Adipose tissue (tissue), 3 donors: ENCODE measurements at regions not wholly inside any gene's neighbourhood (a gene's known extent, or its start where the extent isn't known, plus 50 kb on each side); places are given as distances from the start of the nearest gene placed in this dataset.

Source experiments
- H3K27ac ChIP-seq: one replicate; pipeline ENCODE4 v1.5.1; 2013; ENCODE audit warnings: low read depth, low read length
- WGBS, 3 donors: extraction: QIAGEN DNeasy Blood & Tissue Kit; methylation state at CpG; one replicate each; pipeline ENCODE4 v1.1.7; 2013; 5-methylcytosine and 5-hydroxymethylcytosine counted together
- donor health status: healthy with polysubstance abuse.
- donor health status: Bipolar disorder and iron deficiency.
- donor health status: healthy.

- no peak overlapping the region for H3K27ac ChIP-seq
- 86 to 96% (median 89%) methylated on average over 2 of the region's 2 CpGs for WGBS, 3 donors
These were observed 133.8 kb downstream of the TMEM38B start for GRCh38 chr9:105828171-105828570.

GRCh38 chr9:105828596-105829213 lies 134.4 kb downstream of the TMEM38B start:
- no peak overlapping the region for H3K27ac ChIP-seq
- 0 to 93% (median 88%) methylated on average over 1 of the region's 1 CpG for WGBS, 3 donors

- H3K27ac ChIP-seq, result no peak overlapping the region
- WGBS, 3 donors, result 70 to 86% (median 83%) methylated on average over 1 of the region's 1 CpG
These were observed 136.1 kb downstream of the TMEM38B start for GRCh38 chr9:105830461-105830860.

- 71 to 94% (median 93%) methylated on average over 4 of the region's 4 CpGs for WGBS, 3 donors
These were observed 137.9 kb downstream of the TMEM38B start for GRCh38 chr9:105832096-105832710.

GRCh38 chr9:105833271-105833975 lies 139.1 kb downstream of the TMEM38B start:
- 85 to 94% (median 91%) methylated on average over 6 of the region's 6 CpGs for WGBS, 3 donors

More at GRCh38 chr9:105832096-105832710, 137.9 kb downstream of the TMEM38B start:
- H3K27ac ChIP-seq, result no peak overlapping the region

GRCh38 chr9:105834404-105834803 lies 140.1 kb downstream of the TMEM38B start:
- WGBS, 3 donors, result 38 to 79% (median 71%) methylated on average over 2 of the region's 2 CpGs

More at GRCh38 chr9:105833271-105833975, 139.1 kb downstream of the TMEM38B start:
- no peak overlapping the region for H3K27ac ChIP-seq

GRCh38 chr9:105835721-105836120 lies 141.4 kb downstream of the TMEM38B start:
- WGBS, 3 donors, result 24 to 67% (median 66%) methylated on average over 7 of the region's 7 CpGs
- H3K27ac ChIP-seq, result no peak overlapping the region

More at GRCh38 chr9:105834404-105834803, 140.1 kb downstream of the TMEM38B start:
- no peak overlapping the region for H3K27ac ChIP-seq

GRCh38 chr9:105836936-105837660 lies 142.8 kb downstream of the TMEM38B start:
- 68 to 78% (median 76%) methylated on average over 10 of the region's 10 CpGs for WGBS, 3 donors
- H3K27ac ChIP-seq, result no peak overlapping the region

GRCh38 chr9:105841562-105841961 lies 147.2 kb downstream of the TMEM38B start:
- no peak overlapping the region for H3K27ac ChIP-seq
- WGBS, 3 donors, result 70 to 92% (median 89%) methylated on average over 1 of the region's 1 CpG

- H3K27ac ChIP-seq, result no peak overlapping the region
- 47 to 55% (median 54%) methylated on average over 4 of the region's 4 CpGs for WGBS, 3 donors
These were observed 147.8 kb downstream of the TMEM38B start for GRCh38 chr9:105842023-105842644.

- WGBS, 3 donors, result 93 to 98% (median 94%) methylated on average over 1 of the region's 1 CpG
- H3K27ac ChIP-seq, result no peak overlapping the region
These were observed 152.5 kb downstream of the TMEM38B start for GRCh38 chr9:105846825-105847224.

- WGBS, 3 donors, result 59 to 82% (median 68%) methylated on average over 4 of the region's 4 CpGs
- H3K27ac ChIP-seq, result no peak overlapping the region
These were observed 156.6 kb downstream of the TMEM38B start for GRCh38 chr9:105850852-105851500.

- WGBS, 3 donors, result 67 to 84% (median 78%) methylated on average over 1 of the region's 1 CpG
- no peak overlapping the region for H3K27ac ChIP-seq
These were observed 159.9 kb downstream of the TMEM38B start for GRCh38 chr9:105854026-105854782.

- 76 to 89% (median 80%) methylated on average over 3 of the region's 3 CpGs for WGBS, 3 donors
These were observed 160.7 kb downstream of the TMEM38B start for GRCh38 chr9:105854783-105855724.

GRCh38 chr9:105855987-105856386 lies 161.6 kb downstream of the TMEM38B start:
- H3K27ac ChIP-seq, result no peak overlapping the region
- 80 to 87% (median 83%) methylated on average over 3 of the region's 3 CpGs for WGBS, 3 donors

More at GRCh38 chr9:105854783-105855724, 160.7 kb downstream of the TMEM38B start:
- no peak overlapping the region for H3K27ac ChIP-seq

- H3K27ac ChIP-seq, result no peak overlapping the region
- WGBS, 3 donors, result 60 to 89% (median 79%) methylated on average over 1 of the region's 1 CpG
These were observed 163.8 kb downstream of the TMEM38B start for GRCh38 chr9:105858006-105858690.
